Erythroblast (primary cell): ENCODE measurements at regions not wholly inside any gene's neighbourhood (a gene's known extent, or its start where the extent isn't known, plus 50 kb on each side); places are given as distances from the start of the nearest gene placed in this dataset.

Source experiments
- GATA1 ChIP-seq: IDR thresholded peaks from 2 replicates; pipeline ENCODE4 v1.6.1; 2011; ENCODE audit warnings: low read depth, mild to moderate bottlenecking, control low read depth, low read length, moderate library complexity
- POLR2A ChIP-seq: IDR thresholded peaks from 2 replicates; pipeline ENCODE4 v1.6.1; 2011; ENCODE audit warnings: mild to moderate bottlenecking, low read length

- no peak for TF ChIP-seq POLR2A
- no peak for TF ChIP-seq GATA1
Measured at GRCh38 chr21:17059936-17060335, 452.9 kb upstream of the CXADR start.
